Kidney epithelial cell (primary cell): ENCODE measurements at regions not wholly inside any gene's neighbourhood (a gene's known extent, or its start where the extent isn't known, plus 50 kb on each side); places are given as distances from the start of the nearest gene placed in this dataset.
A peak's percentile ranks its signal among the peaks of the same experiment; 100 is the strongest.
"Not testable (repeated sequence)": the region's sequence is repeated elsewhere in the genome, so short reads cannot be mapped to it uniquely, and the experiment has no call there.

ENCODE experiments used
- DNase-seq: peaks from one replicate; pipeline ENCODE4 v3.0.0-alpha.2; 2010; ENCODE audit warnings: low read depth
- H3K27me3 ChIP-seq: 2 replicates; pipeline ENCODE4 v1.6.0; 2011; ENCODE audit warnings: low read length; ENCODE audit not compliant: control insufficient read depth, insufficient read depth
- H3K36me3 ChIP-seq: 2 replicates; pipeline ENCODE4 v1.5.1; 2011; ENCODE audit warnings: low read length; ENCODE audit not compliant: control insufficient read depth, insufficient read depth
- H3K4me3 ChIP-seq: 2 replicates; pipeline ENCODE4 v1.5.1; 2011; ENCODE audit warnings: low read depth, mild to moderate bottlenecking, control low read depth, low read length
- TF ChIP-seq, protein P1 (sequence below): IDR thresholded peaks from 2 replicates; pipeline ENCODE4 v1.5.1; 2011; ENCODE audit warnings: mild to moderate bottlenecking, moderate library complexity, low read length, control low read depth, inconsistent platforms; ENCODE audit not compliant: insufficient read depth, poor library complexity, severe bottlenecking

DNA sequence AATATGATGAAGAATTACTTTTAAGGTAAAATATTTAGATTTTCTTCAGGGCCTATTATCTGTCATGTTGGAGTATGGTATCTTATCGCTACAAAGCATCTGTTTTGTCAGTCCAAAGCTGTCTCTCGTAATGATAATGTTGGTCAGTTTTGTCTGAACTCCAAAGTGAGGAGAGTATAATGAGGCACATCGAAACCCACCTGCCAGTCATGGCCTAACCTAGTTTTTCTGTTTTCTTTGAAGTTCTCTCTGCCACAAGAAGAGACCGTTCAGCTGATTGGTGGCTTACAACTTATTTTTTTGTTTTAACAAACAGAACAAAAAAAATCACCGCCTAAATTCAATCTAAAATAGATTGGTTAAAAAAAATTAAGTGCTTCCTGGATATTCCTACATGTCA lies 1387.9 kb downstream of the RPIA start:
- TF ChIP-seq, protein P1, sequence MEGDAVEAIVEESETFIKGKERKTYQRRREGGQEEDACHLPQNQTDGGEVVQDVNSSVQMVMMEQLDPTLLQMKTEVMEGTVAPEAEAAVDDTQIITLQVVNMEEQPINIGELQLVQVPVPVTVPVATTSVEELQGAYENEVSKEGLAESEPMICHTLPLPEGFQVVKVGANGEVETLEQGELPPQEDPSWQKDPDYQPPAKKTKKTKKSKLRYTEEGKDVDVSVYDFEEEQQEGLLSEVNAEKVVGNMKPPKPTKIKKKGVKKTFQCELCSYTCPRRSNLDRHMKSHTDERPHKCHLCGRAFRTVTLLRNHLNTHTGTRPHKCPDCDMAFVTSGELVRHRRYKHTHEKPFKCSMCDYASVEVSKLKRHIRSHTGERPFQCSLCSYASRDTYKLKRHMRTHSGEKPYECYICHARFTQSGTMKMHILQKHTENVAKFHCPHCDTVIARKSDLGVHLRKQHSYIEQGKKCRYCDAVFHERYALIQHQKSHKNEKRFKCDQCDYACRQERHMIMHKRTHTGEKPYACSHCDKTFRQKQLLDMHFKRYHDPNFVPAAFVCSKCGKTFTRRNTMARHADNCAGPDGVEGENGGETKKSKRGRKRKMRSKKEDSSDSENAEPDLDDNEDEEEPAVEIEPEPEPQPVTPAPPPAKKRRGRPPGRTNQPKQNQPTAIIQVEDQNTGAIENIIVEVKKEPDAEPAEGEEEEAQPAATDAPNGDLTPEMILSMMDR = no peak
- Histone ChIP-seq H3K4me3 (no peak overlapping the region), H3K27me3 (no peaks in the 10 kb centered on the region), H3K36me3 (no peaks in the 10 kb centered on the region)
- no peak for DNase-seq

DNA sequence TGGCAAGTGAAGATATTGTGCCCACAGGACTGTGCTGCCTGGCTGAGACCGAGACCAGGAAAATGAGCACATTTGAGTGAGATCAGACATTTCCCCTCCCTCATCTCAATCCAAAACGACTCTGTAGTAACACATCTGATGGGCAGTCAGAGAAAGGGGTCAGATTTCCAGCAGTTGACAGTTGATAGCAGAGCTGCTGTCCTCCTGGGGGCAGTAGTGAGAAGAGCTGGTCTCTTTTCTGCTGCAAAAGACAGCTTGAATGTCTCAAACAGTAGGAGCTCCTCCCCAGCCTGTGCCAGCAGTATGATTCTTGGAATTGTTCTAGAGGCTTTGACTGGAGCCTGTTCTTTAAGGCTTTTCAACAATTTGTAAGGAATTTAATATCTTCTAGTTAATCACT lies 1396.3 kb downstream of the RPIA start:
- not testable (repeated sequence) for H3K4me3 ChIP-seq, H3K27me3 ChIP-seq, DNase-seq, H3K36me3 ChIP-seq
- TF ChIP-seq, protein P1 = peak; percentile 22

- not testable (repeated sequence) for H3K4me3 ChIP-seq, H3K36me3 ChIP-seq, H3K27me3 ChIP-seq, DNase-seq
Observed at GRCh38 chr2:90093571-90094270, 1402.2 kb downstream of the RPIA start.

DNA sequence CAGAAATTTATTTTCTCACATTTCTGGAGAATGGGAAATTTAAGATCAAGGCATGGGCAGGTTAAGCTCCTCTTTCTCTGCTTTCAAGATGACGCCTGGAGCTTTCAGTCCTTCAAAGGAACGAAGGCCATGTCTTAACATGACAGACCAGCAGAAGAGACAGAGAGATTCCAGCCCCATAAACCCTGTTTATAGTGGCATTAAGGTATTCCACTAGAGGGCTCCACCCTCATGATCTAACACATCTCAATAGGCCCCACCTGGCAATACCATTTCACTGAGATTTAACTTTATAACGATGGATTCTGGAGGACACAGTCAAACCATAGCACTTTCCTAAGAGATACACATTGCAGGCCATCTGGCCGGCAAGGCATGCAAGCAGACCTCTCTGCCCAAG lies 1406.1 kb downstream of the RPIA start:
- not testable (repeated sequence) for H3K36me3 ChIP-seq, H3K27me3 ChIP-seq, DNase-seq, H3K4me3 ChIP-seq

- H3K27me3 ChIP-seq, H3K36me3 ChIP-seq, H3K4me3 ChIP-seq, DNase-seq: not testable (repeated sequence)
Observed at GRCh38 chr2:90105142-90105541, 1413.7 kb downstream of the RPIA start.

GRCh38 chr2:90123409-90123808 lies 1431.9 kb downstream of the RPIA start:
- H3K36me3 ChIP-seq, H3K27me3 ChIP-seq, H3K4me3 ChIP-seq, DNase-seq: not testable (repeated sequence)

DNA sequence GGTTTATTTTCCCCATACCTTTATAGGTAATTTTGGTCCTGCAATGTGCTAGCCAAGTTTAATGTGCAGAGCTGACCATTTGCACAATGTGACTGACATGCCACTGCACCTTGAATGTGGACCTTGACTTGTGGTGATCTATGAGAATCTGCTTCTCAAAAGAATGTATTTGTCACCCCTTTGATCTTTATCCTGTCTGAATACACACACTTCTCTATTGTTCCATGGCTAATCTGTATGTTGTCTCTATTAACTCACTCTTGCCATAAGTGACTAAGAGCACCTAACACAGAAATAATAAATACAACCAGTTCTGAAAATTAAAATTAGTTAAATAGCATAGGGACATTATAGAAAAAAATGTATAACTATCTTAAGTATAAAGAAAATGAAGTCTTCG lies 1447.6 kb downstream of the RPIA start:
- H3K4me3 ChIP-seq, DNase-seq, H3K36me3 ChIP-seq, H3K27me3 ChIP-seq: not testable (repeated sequence)

DNA sequence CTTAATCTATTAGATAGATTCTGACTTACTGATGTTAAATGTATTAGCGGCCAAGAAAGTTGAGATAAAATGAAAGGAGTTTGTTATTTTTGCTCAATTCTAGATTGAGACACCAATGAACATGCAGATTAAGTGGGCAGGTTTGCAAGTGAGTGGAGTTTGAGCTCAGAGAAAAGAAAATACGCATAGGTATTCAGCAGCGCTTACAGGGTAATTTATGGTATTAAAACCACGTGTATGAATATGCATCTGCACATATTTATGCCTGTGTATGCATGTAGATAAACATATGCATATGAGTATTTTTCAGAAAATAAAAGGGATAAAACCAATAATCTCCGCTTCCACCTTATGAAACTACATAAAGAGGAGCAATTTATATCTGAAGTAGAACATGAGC lies 1450.1 kb downstream of the RPIA start:
- H3K4me3 ChIP-seq, H3K27me3 ChIP-seq, H3K36me3 ChIP-seq, DNase-seq: not testable (repeated sequence)

GRCh38 chr2:90151805-90152204 lies 1460.3 kb downstream of the RPIA start:
- H3K4me3 ChIP-seq, H3K27me3 ChIP-seq, H3K36me3 ChIP-seq, DNase-seq: not testable (repeated sequence)

- not testable (repeated sequence) for H3K27me3 ChIP-seq, H3K36me3 ChIP-seq, DNase-seq, H3K4me3 ChIP-seq
Observed at GRCh38 chr2:90170978-90171377, 1479.5 kb downstream of the RPIA start.

GRCh38 chr2:90173081-90173480 lies 1481.6 kb downstream of the RPIA start:
- not testable (repeated sequence) for DNase-seq, H3K27me3 ChIP-seq, H3K36me3 ChIP-seq, H3K4me3 ChIP-seq

DNA sequence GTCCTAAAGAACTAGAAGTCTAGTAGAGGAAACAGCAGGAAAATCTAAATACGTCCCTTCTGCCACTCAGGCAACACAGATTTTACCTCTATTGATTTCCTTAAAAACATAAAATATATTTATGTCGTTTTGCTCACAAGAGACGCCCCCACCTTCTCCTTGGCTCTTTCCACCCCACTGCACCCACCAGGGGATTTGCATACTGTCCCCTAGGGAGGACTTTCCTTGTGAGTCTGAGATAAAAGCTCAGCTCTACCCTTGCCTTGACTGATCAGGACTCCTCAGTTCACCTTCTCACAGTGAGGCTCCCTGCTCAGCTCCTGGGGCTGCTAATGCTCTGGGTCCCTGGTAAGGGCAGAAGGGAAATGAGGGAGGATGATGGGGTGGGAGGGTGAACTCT lies 1488.1 kb downstream of the RPIA start:
- not testable (repeated sequence) for H3K27me3 ChIP-seq, DNase-seq, H3K36me3 ChIP-seq, H3K4me3 ChIP-seq
